HEK293 (cell line): ENCODE measurements at regions not wholly inside any gene's neighbourhood (a gene's known extent, or its start where the extent isn't known, plus 50 kb on each side); places are given as distances from the start of the nearest gene placed in this dataset.

ENCODE experiments used
- CTCF ChIA-PET: fragments of 350-600 bp; formaldehyde crosslinking; extraction: SDS; loops from one replicate; lab custom pipeline; 2021; ENCODE audit warnings: antibody characterized with exemption; lab: Yijun Ruan, JAX
- POLR2A ChIA-PET: fragments of 300-600 bp; formaldehyde crosslinking; extraction: SDS; loops from one replicate; lab custom pipeline; 2020; ENCODE audit warnings: antibody characterized with exemption, inconsistent platforms; lab: Yijun Ruan, JAX
- H3K27ac ChIP-seq: fragments of 200-500 bp; sonication (Bioruptor generic); 2 replicates; pipeline ENCODE4 v1.5.1; 2014; ENCODE audit warnings: low read depth, low read length, control low read depth, inconsistent platforms; ENCODE audit errors: extremely low read depth
- H3K36me3 ChIP-seq, 2 experiments: fragments of 200-500 bp in 1 of 2; sonication (Bioruptor generic) in 1 of 2; 1 replicate in 1 of 2; 2 replicates in 1 of 2; pipeline ENCODE4 v1.5.1; 2014 to 2017; ENCODE audit warnings: inconsistent platforms in 2 of 2, low read length in 2 of 2; ENCODE audit not compliant: control insufficient read depth in 2 of 2, insufficient read depth in 1 of 2
- H3K4me1 ChIP-seq: fragments of 200-500 bp; sonication (Bioruptor generic); 2 replicates; pipeline ENCODE4 v1.5.1; 2014; ENCODE audit warnings: mild to moderate bottlenecking, low read length, inconsistent platforms; ENCODE audit not compliant: control insufficient read depth, insufficient read depth
- H3K4me3 ChIP-seq: 2 replicates; pipeline ENCODE4 v1.5.1; 2011; ENCODE audit warnings: low read depth, mild to moderate bottlenecking, control low read depth, low read length, moderate library complexity
- H3K9me3 ChIP-seq: fragments of 200-500 bp; sonication (Bioruptor generic); 2 replicates; pipeline ENCODE4 v1.5.1; 2014; ENCODE audit warnings: low read depth, low read length, inconsistent platforms; ENCODE audit not compliant: control insufficient read depth, insufficient read depth
- GLI4 ChIP-seq: fragments of 450-650 bp; formaldehyde crosslinking; IDR thresholded peaks from 2 replicates; pipeline ENCODE4 v1.5.1; 2016; ENCODE audit warnings: missing biosample characterization, missing genetic modification characterization
- MYNN ChIP-seq: fragments of 450-650 bp; formaldehyde crosslinking; IDR thresholded peaks from 2 replicates; pipeline ENCODE4 v1.5.1; 2016; ENCODE audit warnings: missing biosample characterization, missing genetic modification characterization, borderline replicate concordance
- SP3 ChIP-seq: fragments of 450-650 bp; formaldehyde crosslinking; IDR thresholded peaks from 2 replicates; pipeline ENCODE4 v1.5.1; 2016; ENCODE audit warnings: missing biosample characterization, missing genetic modification characterization
- WT1 ChIP-seq: fragments of 450-650 bp; formaldehyde crosslinking; IDR thresholded peaks from 2 replicates; pipeline ENCODE4 v1.5.1; 2016; ENCODE audit warnings: missing biosample characterization, missing genetic modification characterization
- ZBTB48 ChIP-seq: fragments of 450-650 bp; formaldehyde crosslinking; IDR thresholded peaks from 2 replicates; pipeline ENCODE4 v1.5.1; 2016; ENCODE audit warnings: missing biosample characterization, missing genetic modification characterization
- ZFP69B ChIP-seq: fragments of 450-650 bp; formaldehyde crosslinking; IDR thresholded peaks from 2 replicates; pipeline ENCODE4 v1.5.1; 2016; ENCODE audit warnings: missing biosample characterization, missing genetic modification characterization
- ZNF140 ChIP-seq: fragments of 450-650 bp; formaldehyde crosslinking; IDR thresholded peaks from 2 replicates; pipeline ENCODE4 v1.5.1; 2016; ENCODE audit warnings: missing biosample characterization, missing genetic modification characterization
- ZNF175 ChIP-seq: fragments of 450-650 bp; formaldehyde crosslinking; IDR thresholded peaks from 2 replicates; pipeline ENCODE4 v1.5.1; 2016; ENCODE audit warnings: missing biosample characterization, missing genetic modification characterization
- ZNF221 ChIP-seq: fragments of 450-650 bp; formaldehyde crosslinking; IDR thresholded peaks from 2 replicates; pipeline ENCODE4 v1.5.1; 2017; ENCODE audit warnings: missing biosample characterization, missing genetic modification characterization, borderline replicate concordance
- ZNF350 ChIP-seq: fragments of 450-650 bp; formaldehyde crosslinking; IDR thresholded peaks from 2 replicates; pipeline ENCODE4 v1.5.0; 2017; ENCODE audit warnings: missing biosample characterization, mild to moderate bottlenecking, missing genetic modification characterization
- ZNF394 ChIP-seq: fragments of 450-650 bp; formaldehyde crosslinking; IDR thresholded peaks from 2 replicates; pipeline ENCODE4 v1.5.1; 2016; ENCODE audit warnings: missing biosample characterization, missing genetic modification characterization, mild to moderate bottlenecking, moderate library complexity, borderline replicate concordance
- ZNF514 ChIP-seq: fragments of 450-650 bp; formaldehyde crosslinking; IDR thresholded peaks from 2 replicates; pipeline ENCODE4 v1.5.1; 2016; ENCODE audit warnings: missing biosample characterization, missing genetic modification characterization
- ZNF555 ChIP-seq: fragments of 450-650 bp; formaldehyde crosslinking; conservative IDR thresholded peaks from 2 replicates; pipeline ENCODE4 v1.5.1; 2017; ENCODE audit warnings: missing biosample characterization, mild to moderate bottlenecking, missing genetic modification characterization, inconsistent platforms
- ZNF777 ChIP-seq: fragments of 450-650 bp; formaldehyde crosslinking; IDR thresholded peaks from 2 replicates; pipeline ENCODE4 v1.5.1; 2017; ENCODE audit warnings: missing biosample characterization, missing genetic modification characterization, borderline replicate concordance
- TF ChIP-seq, protein P1 (sequence below): fragments of 450-650 bp; formaldehyde crosslinking; IDR thresholded peaks from 2 replicates; pipeline ENCODE4 v1.5.1; 2016; ENCODE audit warnings: missing biosample characterization, missing genetic modification characterization
- TF ChIP-seq, protein P2 (sequence below): IDR thresholded peaks from 2 replicates; pipeline ENCODE4 v1.6.1; 2011; ENCODE audit warnings: mild to moderate bottlenecking, low read depth, low read length, borderline replicate concordance
- TF ChIP-seq, protein P3 (sequence below): fragments of 450-650 bp; formaldehyde crosslinking; IDR thresholded peaks from 2 replicates; pipeline ENCODE4 v1.5.1; 2017; ENCODE audit warnings: missing biosample characterization, missing genetic modification characterization
- TF ChIP-seq, protein P4 (sequence below): fragments of 450-650 bp; formaldehyde crosslinking; IDR thresholded peaks from 2 replicates; pipeline ENCODE4 v1.5.1; 2016; ENCODE audit warnings: missing biosample characterization, missing genetic modification characterization

- no peaks in the 10 kb centered on the region for H3K4me1 ChIP-seq
- TF ChIP-seq GLI4 (tag by site-specific recombination), result no peak
- TF ChIP-seq ZNF394, result no peak
- TF ChIP-seq ZFP69B (tag by site-specific recombination), result no peak
- TF ChIP-seq ZNF555, result no peak
- TF ChIP-seq, protein P1, sequence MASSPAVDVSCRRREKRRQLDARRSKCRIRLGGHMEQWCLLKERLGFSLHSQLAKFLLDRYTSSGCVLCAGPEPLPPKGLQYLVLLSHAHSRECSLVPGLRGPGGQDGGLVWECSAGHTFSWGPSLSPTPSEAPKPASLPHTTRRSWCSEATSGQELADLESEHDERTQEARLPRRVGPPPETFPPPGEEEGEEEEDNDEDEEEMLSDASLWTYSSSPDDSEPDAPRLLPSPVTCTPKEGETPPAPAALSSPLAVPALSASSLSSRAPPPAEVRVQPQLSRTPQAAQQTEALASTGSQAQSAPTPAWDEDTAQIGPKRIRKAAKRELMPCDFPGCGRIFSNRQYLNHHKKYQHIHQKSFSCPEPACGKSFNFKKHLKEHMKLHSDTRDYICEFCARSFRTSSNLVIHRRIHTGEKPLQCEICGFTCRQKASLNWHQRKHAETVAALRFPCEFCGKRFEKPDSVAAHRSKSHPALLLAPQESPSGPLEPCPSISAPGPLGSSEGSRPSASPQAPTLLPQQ (tag by site-specific recombination), result no peak
- no peak for TF ChIP-seq ZNF175 (tag by site-specific recombination)
- no peak for TF ChIP-seq ZNF140 (tag by site-specific recombination)
- TF ChIP-seq ZNF777 (tag by site-specific recombination), result no peak
- TF ChIP-seq ZNF221 (tag by site-specific recombination), result no peak
- TF ChIP-seq, protein P2, sequence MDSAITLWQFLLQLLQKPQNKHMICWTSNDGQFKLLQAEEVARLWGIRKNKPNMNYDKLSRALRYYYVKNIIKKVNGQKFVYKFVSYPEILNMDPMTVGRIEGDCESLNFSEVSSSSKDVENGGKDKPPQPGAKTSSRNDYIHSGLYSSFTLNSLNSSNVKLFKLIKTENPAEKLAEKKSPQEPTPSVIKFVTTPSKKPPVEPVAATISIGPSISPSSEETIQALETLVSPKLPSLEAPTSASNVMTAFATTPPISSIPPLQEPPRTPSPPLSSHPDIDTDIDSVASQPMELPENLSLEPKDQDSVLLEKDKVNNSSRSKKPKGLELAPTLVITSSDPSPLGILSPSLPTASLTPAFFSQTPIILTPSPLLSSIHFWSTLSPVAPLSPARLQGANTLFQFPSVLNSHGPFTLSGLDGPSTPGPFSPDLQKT, result no peak
- no peak for TF ChIP-seq ZNF350 (tag by site-specific recombination)
- TF ChIP-seq ZBTB48 (tag by site-specific recombination), result no peak
- TF ChIP-seq, protein P3, sequence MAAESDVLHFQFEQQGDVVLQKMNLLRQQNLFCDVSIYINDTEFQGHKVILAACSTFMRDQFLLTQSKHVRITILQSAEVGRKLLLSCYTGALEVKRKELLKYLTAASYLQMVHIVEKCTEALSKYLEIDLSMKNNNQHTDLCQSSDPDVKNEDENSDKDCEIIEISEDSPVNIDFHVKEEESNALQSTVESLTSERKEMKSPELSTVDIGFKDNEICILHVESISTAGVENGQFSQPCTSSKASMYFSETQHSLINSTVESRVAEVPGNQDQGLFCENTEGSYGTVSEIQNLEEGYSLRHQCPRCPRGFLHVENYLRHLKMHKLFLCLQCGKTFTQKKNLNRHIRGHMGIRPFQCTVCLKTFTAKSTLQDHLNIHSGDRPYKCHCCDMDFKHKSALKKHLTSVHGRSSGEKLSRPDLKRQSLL, result no peak
- TF ChIP-seq SP3 (tag by site-specific recombination), result no peak
- no peak for TF ChIP-seq WT1 (tag by site-specific recombination)
- no peak for TF ChIP-seq MYNN (tag by site-specific recombination)
- no peak overlapping the region for H3K27ac ChIP-seq
- no peak overlapping the region for H3K4me3 ChIP-seq
- ChIA-PET CTCF (no interaction called here), POLR2A (no interaction called here)
- H3K36me3 ChIP-seq, result no peaks in the 10 kb centered on the region
- H3K9me3 ChIP-seq, result no peaks in the 10 kb centered on the region
Measured at GRCh38 chr1:81023187-81023724, 777.5 kb upstream of the ADGRL2 start.

DNA sequence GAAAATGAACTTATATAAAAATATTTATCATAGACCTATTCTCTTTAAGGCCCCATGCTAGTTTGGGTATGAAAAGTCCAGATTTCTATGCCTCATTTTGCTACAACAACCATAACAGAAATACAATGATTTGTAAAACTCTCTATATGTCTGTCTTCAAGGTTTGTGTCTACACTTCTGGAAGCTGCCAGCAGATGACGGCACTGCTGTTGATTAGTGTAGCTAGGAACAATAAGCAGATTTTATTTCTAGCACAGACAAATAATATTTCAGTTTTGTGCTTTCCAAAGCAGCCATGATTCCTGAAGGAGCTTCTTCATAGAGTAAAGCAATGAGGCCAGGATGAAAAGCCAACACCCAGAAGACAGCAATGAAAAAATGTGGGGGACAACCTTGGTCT lies 779.6 kb upstream of the ADGRL2 start:
- Histone ChIP-seq H3K4me1 (no peaks in the 10 kb centered on the region), H3K4me3 (no peak overlapping the region), H3K36me3 (no peaks in the 10 kb centered on the region), H3K9me3 (no peaks in the 10 kb centered on the region), H3K27ac (no peak overlapping the region)
- no peak for TF ChIP-seq ZNF514 (tag by site-specific recombination)
- TF ChIP-seq, protein P4, sequence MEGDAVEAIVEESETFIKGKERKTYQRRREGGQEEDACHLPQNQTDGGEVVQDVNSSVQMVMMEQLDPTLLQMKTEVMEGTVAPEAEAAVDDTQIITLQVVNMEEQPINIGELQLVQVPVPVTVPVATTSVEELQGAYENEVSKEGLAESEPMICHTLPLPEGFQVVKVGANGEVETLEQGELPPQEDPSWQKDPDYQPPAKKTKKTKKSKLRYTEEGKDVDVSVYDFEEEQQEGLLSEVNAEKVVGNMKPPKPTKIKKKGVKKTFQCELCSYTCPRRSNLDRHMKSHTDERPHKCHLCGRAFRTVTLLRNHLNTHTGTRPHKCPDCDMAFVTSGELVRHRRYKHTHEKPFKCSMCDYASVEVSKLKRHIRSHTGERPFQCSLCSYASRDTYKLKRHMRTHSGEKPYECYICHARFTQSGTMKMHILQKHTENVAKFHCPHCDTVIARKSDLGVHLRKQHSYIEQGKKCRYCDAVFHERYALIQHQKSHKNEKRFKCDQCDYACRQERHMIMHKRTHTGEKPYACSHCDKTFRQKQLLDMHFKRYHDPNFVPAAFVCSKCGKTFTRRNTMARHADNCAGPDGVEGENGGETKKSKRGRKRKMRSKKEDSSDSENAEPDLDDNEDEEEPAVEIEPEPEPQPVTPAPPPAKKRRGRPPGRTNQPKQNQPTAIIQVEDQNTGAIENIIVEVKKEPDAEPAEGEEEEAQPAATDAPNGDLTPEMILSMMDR (tag by site-specific recombination), result peak; percentile 11; the same call in 1 of the 2 replicates
- POLR2A ChIA-PET, result no interaction called here
- CTCF ChIA-PET, result interaction anchor here (0.6 to 0.7 kb wide), 3 partner anchors 352 to 599 kb away, joined by 3 read pairs; no protein-coding TSS in a partner anchor
